LHCN-M2 (cell line): ENCODE measurements at regions not wholly inside any gene's neighbourhood (a gene's known extent, or its start where the extent isn't known, plus 50 kb on each side); places are given as distances from the start of the nearest gene placed in this dataset.
"Not testable (repeated sequence)": the region's sequence is repeated elsewhere in the genome, so short reads cannot be mapped to it uniquely, and the experiment has no call there.

ENCODE experiments used
- DNase-seq: peaks from one replicate; pipeline ENCODE4 v3.0.0-alpha.2; 2012; ENCODE audit warnings: low read depth

DNA sequence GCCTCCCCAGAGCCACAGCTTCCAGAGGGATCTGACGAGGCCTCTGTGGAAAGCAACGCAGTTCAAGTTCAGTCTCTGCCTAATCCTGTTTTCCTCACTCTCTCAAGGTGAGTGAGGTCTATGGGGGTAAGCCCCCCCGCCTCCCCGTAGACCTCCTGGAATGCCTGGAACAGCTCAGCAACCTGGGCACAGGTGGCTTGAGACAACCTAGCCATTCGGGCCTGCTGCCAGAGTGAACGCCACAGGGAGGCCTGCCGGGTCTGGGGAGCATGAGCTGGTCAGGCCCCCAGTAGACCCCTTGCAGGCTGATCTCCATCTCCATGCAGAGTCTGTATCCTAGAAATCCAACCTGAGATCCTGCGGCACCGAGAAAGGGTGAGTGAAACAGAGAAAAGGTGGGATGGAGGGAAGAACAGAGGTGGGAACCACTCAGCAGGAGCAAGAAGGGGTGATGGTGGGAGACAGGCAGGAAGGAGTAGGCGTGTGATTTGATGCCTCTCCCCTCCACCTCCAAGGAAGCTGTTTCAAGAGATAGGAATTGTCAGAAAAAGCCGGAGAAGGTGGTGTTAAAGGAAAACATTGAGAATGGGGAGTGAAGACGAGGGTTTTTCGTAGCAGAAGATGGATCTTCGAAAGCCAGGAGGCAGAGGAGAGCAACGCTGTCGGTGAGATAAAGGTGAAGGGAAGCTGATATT is 123.1 kb upstream of the PRMT8 start:
- DNase-seq: no peak

DNA sequence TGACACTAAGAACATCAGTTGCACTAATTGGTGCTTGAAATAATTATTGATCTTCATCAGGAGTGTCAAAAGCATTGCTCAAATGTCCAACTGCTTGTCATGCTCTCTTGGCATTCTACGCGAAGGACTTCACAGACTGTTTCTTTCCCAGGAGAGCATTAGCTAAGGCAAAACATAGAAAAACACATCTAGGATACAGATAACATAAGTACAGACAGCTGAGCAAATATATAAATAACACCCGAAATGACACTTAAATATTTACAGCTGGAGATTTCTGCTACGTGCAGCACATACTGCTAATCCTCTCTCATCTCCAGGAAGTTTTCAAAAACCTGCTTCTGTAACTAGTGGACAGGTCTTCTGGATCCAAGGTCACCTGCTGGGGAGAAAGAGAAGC is 120.0 kb upstream of the PRMT8 start:
- DNase-seq: no peak

DNA sequence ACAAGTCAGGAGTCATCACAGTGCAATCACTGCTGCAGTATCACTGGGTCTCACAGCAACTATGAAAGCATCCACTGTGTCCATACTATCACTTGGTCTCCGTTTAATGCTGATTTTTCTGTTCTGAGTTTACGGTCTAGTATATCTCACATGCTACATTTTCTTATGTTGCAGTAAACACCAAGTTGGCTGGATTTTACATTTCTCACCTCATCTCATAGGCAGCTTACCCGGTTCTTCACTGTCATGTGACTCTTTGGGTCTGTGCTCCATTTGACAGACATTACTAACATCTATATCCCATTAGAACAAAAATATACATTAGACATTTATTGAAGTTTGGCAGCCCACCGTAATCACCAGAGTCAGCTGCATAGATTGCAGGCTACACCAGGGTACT is 115.7 kb upstream of the PRMT8 start:
- DNase-seq: no peak

DNA sequence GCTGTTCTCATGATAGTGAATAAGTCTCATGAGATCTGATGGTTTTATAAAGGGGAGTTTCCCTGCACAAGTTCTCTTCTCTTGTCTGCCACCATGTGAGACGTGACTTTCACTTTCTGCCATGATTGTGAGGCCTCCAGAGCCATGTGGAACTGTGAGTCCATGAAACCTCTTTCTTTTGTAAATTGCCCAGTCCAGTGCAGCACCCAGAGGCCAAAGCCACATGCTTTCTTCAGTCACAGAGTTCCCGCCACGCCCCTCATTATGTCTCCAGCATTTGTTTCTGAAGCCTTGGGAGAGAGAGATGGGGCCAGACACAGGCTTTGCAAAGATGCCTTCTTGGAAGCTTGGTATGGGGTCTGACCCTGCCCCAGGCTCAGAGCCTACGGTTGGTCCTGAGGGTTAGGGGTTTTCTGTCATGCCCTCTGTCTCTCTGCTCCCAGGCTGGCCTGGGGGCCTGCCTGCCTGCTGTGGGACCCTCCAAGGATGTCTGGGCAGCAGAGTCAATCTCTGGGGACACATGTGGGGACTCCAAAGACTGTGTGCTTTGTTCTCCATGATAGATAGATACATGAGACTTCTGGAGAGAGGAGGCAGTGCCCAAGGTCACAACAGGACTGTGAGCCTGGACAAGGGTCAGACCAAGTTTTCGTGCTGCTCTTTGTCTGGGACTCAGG is 114.1 kb upstream of the PRMT8 start:
- DNase-seq: no peak

DNA sequence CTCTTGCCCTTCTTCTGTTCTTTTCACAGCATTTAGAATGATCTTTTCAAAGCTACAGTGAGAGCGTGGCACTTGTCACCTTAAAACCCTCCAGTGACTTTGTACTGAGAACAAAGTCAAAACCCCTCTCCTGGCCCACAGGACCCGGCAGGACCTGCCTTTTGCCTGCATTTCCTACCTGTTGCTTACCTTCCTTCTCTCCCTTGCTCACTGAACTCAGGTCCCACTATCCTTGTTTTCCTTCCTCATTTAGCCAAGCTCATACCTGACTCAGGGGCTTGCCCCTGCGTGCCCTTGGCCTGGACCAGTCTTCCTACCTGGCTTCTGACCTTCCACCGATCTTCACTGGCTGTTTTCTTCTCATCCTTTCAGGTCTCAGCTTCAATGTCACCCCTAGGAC is 112.3 kb upstream of the PRMT8 start:
- DNase-seq: no peak

DNA sequence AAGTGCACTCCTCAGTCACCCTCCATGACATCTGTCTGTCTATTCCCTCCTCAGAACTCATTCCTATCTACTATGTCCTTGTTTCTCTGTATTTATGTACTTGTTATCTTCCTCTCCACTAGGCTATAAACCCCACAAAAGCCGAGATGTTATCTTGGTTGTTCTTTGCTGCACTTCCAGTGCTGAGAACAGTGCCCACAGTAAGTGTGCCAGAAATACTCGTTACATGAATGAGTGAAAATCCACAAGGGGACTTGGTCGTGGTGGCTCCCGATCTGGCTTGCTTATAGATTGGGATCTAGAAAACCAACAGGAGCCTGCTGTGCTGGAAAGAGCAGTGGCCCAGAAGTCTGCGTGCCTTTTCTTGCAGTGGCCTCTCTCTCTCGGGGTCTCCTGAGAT is 111.9 kb upstream of the PRMT8 start:
- DNase-seq: no peak

DNA sequence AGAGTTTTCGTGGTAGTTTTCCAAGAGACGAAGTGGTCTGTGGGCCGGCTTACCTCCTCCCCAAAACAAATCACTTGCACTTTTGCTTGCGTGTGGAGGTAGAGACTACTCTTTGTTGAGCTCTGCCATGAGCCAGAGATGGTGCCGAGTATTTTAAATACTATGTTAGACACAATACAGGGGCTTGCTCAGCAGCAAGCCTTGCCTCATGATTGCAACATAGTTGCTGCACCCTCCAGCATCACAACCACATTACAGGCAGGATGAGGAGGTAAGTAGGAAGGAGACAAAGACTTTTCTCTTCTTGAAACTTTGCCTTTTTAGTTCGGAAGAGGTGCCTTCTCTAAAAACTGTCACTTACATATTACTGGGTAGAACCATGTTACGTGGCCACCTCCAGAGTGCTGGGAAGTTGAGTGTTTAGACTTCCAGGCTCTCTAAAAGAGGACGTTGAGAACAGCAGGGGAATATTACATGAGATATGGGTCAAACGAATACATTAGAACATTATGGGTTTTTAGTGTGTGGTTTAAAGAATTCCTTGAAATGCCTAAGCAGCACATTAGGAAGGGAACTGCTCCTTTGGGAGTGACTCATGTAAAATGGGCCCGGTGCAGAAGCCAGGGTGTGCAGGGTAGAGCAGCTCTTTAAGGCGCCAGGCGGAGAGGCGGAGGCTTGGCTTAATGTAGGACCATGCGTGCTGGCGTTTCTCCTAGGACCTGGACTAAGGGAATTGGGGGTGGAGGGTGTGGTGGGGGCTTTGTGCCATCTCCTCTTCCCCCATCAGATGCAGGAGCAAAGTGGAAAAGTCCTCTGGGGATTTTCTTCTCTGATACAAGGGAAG is 110.6 kb upstream of the PRMT8 start:
- no peak for DNase-seq

DNA sequence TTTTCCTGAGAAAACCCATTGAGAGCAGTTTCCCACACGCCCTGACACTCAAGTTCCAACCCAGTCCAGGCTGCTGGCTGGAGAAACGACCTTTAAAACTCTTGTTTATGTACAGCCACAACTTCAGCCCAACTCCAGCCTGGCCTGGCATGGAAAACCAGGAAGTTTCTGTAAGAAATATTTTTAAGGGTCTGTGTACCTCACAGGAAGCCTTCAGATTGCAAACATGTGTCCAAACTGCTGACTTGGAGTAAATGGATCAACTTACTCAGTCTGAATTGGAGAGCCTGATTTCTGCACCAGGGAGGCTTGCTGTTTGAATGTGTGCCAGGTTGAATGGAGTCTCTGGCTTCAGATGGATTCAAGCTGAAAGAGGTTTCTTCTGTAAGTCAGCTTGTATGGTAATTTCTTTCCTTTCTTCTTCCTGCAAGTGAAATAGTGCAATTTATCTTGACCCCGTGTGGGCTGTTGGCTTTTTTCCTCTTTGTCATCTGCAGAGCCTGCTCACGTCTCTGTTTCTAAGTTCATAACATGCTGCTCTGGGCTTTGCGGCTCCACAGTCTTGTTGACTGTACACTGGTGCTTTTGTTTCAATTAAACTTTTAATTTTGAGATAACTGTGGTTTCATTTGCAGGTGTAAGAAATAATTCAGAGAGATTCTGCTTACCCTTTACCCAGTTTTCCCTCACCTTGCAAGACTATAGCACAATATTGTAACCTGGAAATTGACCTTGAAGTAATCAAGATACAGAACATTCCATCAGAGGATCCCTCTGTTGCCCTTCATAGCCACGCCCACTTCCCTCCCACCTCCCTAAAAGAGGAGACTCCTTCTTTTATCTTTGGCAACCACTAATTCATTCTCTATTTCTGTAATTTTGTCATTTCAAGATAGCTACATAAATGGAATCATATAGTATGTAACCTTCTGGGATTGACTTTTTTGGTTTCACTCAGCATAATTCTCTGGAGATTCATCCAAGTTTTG is 109.7 kb upstream of the PRMT8 start:
- no peak for DNase-seq

DNA sequence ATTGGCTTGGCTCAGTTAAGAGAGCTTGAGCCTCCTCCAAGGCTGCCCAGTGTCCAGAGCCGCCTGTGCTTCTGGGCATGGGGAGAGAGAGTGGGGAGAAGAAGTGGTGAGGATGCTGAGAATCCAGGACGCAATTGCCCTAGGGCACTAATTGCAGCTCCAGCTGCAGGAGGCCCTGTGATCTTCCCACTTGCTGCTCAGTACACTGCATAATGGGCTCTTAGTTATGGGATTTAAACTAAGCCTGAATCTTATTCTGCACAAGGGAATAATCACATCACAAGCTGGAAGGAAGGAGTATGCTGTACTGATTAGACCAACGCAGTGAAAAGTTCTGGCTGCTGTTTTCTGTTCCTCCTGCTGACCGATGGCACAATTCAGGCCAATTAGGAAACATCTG is 101.0 kb upstream of the PRMT8 start:
- no peak for DNase-seq

DNA sequence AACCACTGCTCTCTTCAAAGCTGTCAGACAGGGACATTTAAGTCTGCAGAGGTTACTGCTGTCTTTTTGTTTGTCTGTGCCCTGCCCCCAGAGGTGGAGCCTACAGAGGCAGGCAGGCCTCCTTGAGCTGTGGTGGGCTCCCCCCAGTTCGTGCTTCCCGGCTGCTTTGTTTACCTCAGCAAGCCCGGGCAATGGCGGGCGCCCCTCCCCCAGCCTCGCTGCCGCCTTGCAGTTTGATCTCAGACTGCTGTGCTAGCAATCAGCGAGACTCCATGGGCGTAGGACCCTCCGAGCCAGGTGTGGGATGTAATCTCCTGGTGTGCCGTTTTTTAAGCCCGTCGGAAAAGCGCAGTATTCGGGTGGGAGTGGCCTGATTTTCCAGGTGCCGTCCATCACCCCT is 93.4 kb upstream of the PRMT8 start:
- DNase-seq: not testable (repeated sequence)

DNA sequence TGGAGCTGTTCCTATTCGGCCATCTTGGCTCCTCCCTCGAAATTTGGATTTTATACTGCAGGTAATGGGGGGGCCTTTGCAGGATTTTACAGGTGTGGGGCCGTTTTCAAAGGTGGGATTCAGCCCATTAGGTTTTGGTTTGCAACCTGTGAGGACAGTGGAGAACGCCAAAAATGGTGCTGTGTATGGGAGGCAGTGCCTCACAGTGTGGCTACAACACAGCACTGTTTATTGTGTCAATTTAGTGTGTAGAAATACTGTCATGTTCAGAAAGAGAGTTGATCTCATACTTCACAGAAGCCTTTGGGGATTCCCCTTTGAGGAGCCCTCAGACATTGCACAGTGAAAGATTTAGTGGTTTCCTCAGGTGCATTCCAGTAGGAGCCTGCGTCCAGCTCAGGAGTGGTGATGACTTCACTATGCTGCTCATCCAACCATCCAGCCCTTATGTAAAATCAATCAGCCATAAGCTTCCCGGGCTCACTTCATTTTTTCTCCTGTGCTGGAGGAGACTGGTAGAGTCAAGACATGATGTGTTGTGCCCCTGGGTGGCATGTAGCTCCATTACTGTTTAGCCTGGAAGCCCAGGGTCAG is 92.7 kb upstream of the PRMT8 start:
- DNase-seq: no peak

DNA sequence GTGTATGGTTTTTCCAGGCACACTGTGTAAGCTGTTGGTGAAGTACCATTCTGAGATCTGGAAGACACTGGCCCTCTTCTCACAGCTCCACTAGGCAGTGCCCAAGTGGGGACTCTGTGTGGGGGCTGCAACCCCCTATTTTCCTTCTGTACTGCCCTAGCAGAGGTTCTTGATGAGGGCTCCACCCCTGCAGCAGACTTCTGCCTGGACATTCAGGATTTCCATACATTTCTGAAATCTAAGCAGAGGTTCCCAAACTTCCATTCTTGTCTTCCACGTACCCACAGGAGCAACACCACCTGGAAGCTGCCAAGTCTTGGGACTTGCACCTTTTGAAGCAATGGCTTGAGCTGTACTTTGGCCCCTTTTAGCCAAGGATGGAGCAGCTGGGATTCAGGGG is 85.2 kb upstream of the PRMT8 start:
- no peak for DNase-seq

DNA sequence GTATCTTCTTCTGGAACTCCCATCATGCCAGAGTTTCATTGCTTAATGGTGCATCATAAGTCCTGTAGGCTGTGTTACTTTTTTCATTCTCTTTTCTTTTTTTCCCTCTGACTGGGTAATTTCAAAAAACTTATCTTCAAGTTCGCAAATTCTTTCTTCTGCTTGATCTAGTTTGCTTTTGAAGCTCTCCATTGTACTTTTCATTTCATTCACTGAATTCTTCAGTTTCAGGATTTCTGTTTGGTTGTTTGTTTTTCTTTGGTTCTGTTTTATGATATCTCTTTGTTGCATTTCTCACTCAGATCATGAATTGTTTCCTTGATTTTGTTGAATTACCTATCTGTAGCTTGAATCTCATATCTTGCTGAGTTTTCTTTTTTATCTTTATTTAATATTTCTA is 83.3 kb upstream of the PRMT8 start:
- DNase-seq: no peak

DNA sequence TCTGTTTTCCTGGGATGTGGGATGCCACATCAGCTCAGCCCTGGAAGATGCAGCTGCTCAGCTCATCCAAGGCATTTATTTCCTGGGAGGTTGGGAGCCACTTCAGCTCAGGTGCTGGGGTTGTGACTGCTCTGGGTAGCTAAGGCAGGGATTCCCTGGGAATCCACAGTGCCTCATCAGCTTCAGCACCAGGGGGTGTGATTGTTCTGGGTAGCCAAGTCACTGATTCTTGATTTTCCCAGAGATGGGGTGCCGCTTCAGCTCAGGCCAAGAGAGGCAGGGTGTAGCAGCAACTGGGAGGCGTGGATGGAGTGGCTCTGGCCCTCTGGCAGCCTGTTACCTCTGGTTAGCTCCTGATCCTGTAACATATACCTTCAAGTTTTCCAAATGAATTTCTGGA is 81.3 kb upstream of the PRMT8 start:
- DNase-seq: no peak

DNA sequence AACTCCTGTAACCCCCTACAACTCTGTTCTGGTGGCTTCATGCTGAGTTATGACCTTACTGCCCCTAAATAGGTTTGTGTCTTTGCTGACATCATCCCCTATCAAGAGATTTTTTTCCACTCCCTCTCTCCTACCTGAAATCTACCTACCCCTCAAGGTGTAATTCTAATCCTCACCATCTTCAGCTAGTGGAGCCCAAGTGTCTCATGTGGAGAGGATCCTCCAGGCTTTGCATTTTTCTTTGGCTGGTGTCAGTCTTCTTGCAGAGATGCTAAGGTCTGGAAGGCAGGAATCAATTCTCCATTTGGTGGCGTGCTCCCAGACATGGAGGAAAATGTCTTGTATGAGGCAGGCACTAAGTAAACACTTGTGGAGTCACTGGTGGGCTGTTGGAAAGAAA is 74.8 kb upstream of the PRMT8 start:
- DNase-seq: no peak

DNA sequence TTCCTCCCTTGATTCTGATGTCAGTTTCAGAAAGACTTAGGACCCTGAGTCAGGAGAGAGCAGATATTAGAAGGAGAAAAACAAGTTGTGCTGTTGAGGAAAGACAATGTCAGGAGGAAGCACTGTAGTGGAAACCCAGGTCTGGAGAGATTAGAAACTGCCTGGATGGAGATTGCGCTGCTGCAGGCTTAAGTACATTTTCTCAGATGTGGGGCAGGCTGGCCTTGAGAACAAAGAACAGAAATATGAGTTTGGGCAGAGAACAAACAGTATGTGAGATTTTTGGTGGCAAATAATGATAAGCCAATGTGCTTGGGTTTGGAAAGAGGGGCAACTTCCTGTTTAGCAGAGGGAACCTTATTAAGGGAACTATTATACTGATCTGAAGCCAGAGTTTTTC is 74.3 kb upstream of the PRMT8 start:
- DNase-seq: no peak

DNA sequence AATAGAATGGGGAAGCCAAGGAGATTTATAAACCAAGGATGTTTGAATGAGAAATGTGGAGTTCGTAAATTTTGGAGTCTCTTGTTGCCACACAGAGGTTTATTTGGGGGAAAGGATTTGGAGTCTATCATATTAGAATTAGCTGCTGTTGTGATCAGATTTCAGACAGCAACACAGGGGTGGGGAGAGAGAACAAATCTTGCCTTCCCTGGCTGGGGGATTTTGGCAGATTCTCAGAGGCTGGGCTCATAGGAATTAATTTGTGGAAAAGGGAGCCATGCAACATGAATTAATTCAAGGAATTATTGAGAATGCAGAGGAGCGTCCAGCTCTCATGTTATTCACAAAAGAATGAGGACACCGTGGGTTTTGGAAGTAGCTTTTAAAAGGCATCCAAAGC is 73.9 kb upstream of the PRMT8 start:
- DNase-seq: no peak

DNA sequence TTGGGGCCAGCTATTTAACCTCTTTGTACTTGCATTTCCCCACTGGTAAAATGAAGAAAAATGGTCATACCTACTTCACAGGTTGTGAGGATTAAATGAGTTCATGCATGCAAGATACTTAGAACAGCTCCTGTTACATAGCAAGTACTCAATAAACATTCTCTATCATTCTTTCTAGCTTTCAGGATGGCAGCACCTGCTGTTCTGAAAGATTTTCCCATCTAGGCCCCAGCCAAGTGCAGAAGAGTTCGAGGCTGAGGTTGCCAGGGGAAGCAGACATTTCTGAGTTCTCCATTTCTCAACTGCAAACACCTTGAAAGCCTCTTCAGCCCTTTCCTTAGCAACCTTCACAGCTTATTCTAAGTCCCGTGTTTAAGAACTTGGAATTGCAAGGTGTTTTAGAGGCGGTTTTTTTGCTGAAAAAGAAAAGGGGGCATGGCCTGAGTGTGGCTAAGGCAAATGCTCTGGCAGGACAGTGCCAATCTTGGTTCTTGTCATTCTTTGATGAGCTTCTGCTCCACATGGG is 73.0 kb upstream of the PRMT8 start:
- DNase-seq: no peak

DNA sequence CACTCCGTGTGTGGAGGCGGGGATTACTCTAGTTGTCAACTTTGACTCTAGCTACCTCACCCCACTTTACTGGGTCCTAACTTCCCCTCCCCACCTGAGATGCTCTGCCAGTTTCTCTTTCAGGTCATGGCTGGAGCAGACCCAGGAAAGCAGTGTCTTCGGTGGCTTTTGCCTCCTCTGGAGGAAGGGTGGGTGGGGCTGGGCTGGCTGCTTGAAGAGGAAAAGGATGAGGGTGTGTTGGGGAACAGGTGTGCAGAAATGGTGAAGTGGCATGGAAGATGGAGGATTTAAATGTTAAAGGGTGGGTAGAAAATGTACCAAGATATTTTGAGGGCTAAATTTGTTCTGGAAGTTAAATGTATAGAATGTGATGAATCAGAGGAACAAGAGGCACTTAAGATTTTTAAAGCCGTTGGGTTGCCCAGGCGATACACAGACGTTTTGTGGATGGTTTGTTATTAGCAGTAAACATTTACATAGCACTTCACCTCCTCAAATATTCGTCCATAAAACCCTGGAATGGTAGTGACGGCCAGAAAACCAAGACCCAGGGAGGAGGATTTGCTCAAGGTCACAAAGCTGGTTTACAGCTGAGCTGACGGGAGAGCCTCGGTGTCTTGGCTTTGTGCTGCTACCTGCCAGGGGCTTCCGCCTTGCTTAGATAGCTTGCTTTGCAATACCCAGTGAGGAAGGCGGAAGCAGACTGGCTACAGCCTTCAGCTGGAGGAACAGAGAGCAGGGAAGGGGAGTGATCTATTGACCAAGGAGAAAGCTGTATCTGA is 72.2 kb upstream of the PRMT8 start:
- DNase-seq: no peak

DNA sequence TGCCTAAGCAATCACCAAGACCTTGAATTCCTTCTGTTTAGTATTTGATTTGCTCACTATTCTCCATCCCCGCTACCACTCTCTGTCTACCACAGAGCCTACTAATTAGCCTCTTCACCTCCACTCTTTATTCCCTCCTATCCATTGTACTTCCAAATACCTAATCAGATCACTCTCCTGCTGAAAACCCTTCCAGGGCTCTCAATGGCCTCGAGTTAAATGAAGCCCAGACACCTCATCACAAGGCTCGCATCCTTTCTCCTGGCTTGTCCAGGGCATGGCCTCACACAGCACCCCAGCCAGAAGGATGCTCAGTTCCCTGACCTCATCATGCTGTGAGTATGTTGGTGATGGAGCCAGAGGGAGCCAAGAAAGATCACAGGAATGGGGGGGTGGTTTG is 71.4 kb upstream of the PRMT8 start:
- no peak for DNase-seq
